A204.1 (cell line): ENCODE measurements at regions not wholly inside any gene's neighbourhood (a gene's known extent, or its start where the extent isn't known, plus 50 kb on each side); places are given as distances from the start of the nearest gene placed in this dataset.
"Not testable (repeated sequence)": the region's sequence is repeated elsewhere in the genome, so short reads cannot be mapped to it uniquely, and the experiment has no call there.

ENCODE experiments used
- FAIRE-seq: peaks from 2 replicates; lab custom pipeline; 2012; peaks lifted over from hg19 to GRCh38; lab: Jason Lieb, UNC

- FAIRE-seq: no peak
These were observed 57.3 kb upstream of the HABP2 start for GRCh38 chr10:113495553-113495952.

- FAIRE-seq: no peak
These were observed 56.4 kb upstream of the HABP2 start for GRCh38 chr10:113496111-113497109.

- no peak for FAIRE-seq
These were observed 55.7 kb upstream of the HABP2 start for GRCh38 chr10:113497198-113497597.

- no peak for FAIRE-seq
These were observed 53.9 kb upstream of the HABP2 start for GRCh38 chr10:113498997-113499396.

- no peak for FAIRE-seq
These were observed 53.0 kb upstream of the HABP2 start for GRCh38 chr10:113499806-113500205.

GRCh38 chr10:113501031-113501430 is 51.8 kb upstream of the HABP2 start:
- not testable (repeated sequence) for FAIRE-seq
